ENCODE measurements at regions not wholly inside any gene's neighbourhood (a gene's known extent, or its start where the extent isn't known, plus 50 kb on each side); places are given as distances from the start of the nearest gene placed in this dataset.

- TF ChIP-seq CTCF (IDR thresholded peaks at IDR 0.05; ENCODE audit: low read depth, low read length, poor library complexity, severe bottlenecking) = peak; percentile 93
- no peak for TF ChIP-seq EZH2phosphoT487 (IDR thresholded peaks at IDR 0.05; ENCODE audit: borderline replicate concordance, low read length)
These were observed 880.1 kb upstream of the SEMA6A start for GRCh38 chr5:117454716-117455212.
